HCT116 (cell line): ENCODE measurements at regions not wholly inside any gene's neighbourhood (a gene's known extent, or its start where the extent isn't known, plus 50 kb on each side); places are given as distances from the start of the nearest gene placed in this dataset.

ENCODE experiments used
- ATAC-seq: fragments of 200-7000 bp; cut with Tn5 transposase; 2 replicates; pipeline ENCODE4 v1.9.1; 2020; ENCODE audit warnings: mild to moderate bottlenecking, moderate library complexity
- BruUV-seq: library from RNA; stranded (reverse); fragments of 400-500 nt; replicated peaks from 2 replicates; lab custom pipeline; 2021; lab: Mats Ljungman, UMichigan
- CTCF ChIA-PET: fragments of 300-600 bp; sonication (Branson Sonifier 250); formaldehyde crosslinking; loops from one replicate; lab custom pipeline; 2021; ENCODE audit warnings: antibody characterized with exemption; lab: Charles Lee
- POLR2A ChIA-PET: fragments of 300-600, 350-600 bp; sonication (Branson Sonifier 250); formaldehyde crosslinking; loops from one replicate; lab custom pipeline; 2021; ENCODE audit warnings: antibody characterized with exemption; lab: Charles Lee
- RAD21 ChIA-PET, 2 experiments: fragments of 300-600 bp; sonication (Branson Sonifier 250); formaldehyde crosslinking; loops; one replicate each; lab custom pipeline; 2023; ENCODE audit warnings: low total read pairs in 2 of 2; ENCODE audit not compliant: uncharacterized antibody in 2 of 2, unreplicated experiment in 2 of 2, low non-redundant PET in 1 of 2; lab: Charles Lee
- DNase-seq: peaks from one replicate; pipeline ENCODE4 v3.0.0-alpha.2; 2010; ENCODE audit warnings: low read depth, low spot score
- H2AFZ ChIP-seq: fragments of 200-600 bp; shearing (Covaris generic), sonication (generic); 2 replicates; pipeline ENCODE4 v1.6.1; 2017; ENCODE audit warnings: low read depth, mixed run types, mixed read lengths, antibody characterized with exemption, low read length; ENCODE audit not compliant: poor library complexity, severe bottlenecking
- H3K27ac ChIP-seq: 2 replicates; pipeline ENCODE4 v1.5.1; 2012; ENCODE audit warnings: low read depth, low read length
- H3K27me3 ChIP-seq: fragments of 200-600 bp; sonication (generic); 2 replicates; pipeline ENCODE4 v1.6.1; 2016; ENCODE audit warnings: mixed run types, low read length, mixed read lengths; ENCODE audit not compliant: insufficient read depth
- H3K36me3 ChIP-seq, 2 experiments: fragments of 200-500 bp in 1 of 2; fragments of 200-600 bp in 1 of 2; sonication (Bioruptor generic) in 1 of 2; sonication (generic) in 1 of 2; 2 replicates each; pipeline versions ENCODE4 v1.5.1 to v1.6.1; 2014 to 2016; ENCODE audit warnings: low read length in 2 of 2, inconsistent platforms in 1 of 2, mixed read lengths in 1 of 2, mixed run types in 1 of 2; ENCODE audit not compliant: insufficient read depth in 2 of 2, control insufficient read depth in 1 of 2
- H3K4me1 ChIP-seq, 2 experiments: fragments of 200-600 bp in 1 of 2; sonication (generic) in 1 of 2; 2 replicates each; pipeline versions ENCODE4 v1.5.1 to v1.6.1; 2012 to 2017; ENCODE audit warnings: low read length in 2 of 2, inconsistent platforms in 1 of 2, mild to moderate bottlenecking in 1 of 2, mixed read lengths in 1 of 2, mixed run types in 1 of 2, moderate library complexity in 1 of 2; ENCODE audit not compliant: insufficient read depth in 2 of 2, control insufficient read depth in 1 of 2
- H3K4me2 ChIP-seq: fragments of 200-600 bp; sonication (generic); 2 replicates; pipeline ENCODE4 v1.6.1; 2017; ENCODE audit warnings: mixed run types, low read length, mixed read lengths
- H3K4me3 ChIP-seq, 2 experiments: fragments of 200-600 bp in 1 of 2; sonication (generic) in 1 of 2; replicated peaks in 1 of 2; 2 replicates each; pipeline ENCODE4 v1.5.1; 2011 to 2016; ENCODE audit warnings: low read length in 2 of 2, control low read depth in 1 of 2, low read depth in 1 of 2, mild to moderate bottlenecking in 1 of 2, mixed read lengths in 1 of 2, mixed run types in 1 of 2
- H3K79me2 ChIP-seq: fragments of 200-600 bp; sonication (generic); 2 replicates; pipeline ENCODE4 v1.6.1; 2017; ENCODE audit warnings: mild to moderate bottlenecking, mixed run types, low read length, moderate library complexity, mixed read lengths; ENCODE audit not compliant: insufficient read depth
- H3K9ac ChIP-seq: fragments of 200-600 bp; sonication (generic); 2 replicates; pipeline ENCODE4 v1.6.1; 2016; ENCODE audit warnings: low read length, mixed read lengths
- H3K9me2 ChIP-seq: fragments of 200-600 bp; sonication (generic), shearing (Covaris generic); 2 replicates; pipeline ENCODE4 v1.6.1; 2017; ENCODE audit warnings: mixed run types, mild to moderate bottlenecking, moderate library complexity; ENCODE audit not compliant: insufficient read depth
- H3K9me3 ChIP-seq, 2 experiments: fragments of 200-500 bp in 1 of 2; fragments of 200-600 bp in 1 of 2; sonication (Bioruptor generic) in 1 of 2; sonication (generic) in 1 of 2; 2 replicates each; pipeline ENCODE4 v1.6.1; 2014 to 2017; ENCODE audit warnings: low read length in 2 of 2, mixed read lengths in 2 of 2, inconsistent platforms in 1 of 2, low read depth in 1 of 2, mild to moderate bottlenecking in 1 of 2, mixed run types in 1 of 2, moderate library complexity in 1 of 2; ENCODE audit not compliant: control insufficient read depth in 1 of 2, insufficient read depth in 1 of 2
- H4K20me1 ChIP-seq: fragments of 200-600 bp; sonication (generic), shearing (Covaris generic); 2 replicates; pipeline ENCODE4 v1.6.1; 2017; ENCODE audit warnings: mixed run types, mild to moderate bottlenecking, moderate library complexity; ENCODE audit not compliant: insufficient read depth
- CBX3 ChIP-seq: IDR thresholded peaks from 2 replicates; pipeline ENCODE4 v1.6.1; 2012; ENCODE audit warnings: low read depth
- CEBPB ChIP-seq: IDR thresholded peaks from 2 replicates; pipeline ENCODE4 v1.6.1; 2012; ENCODE audit warnings: low read depth
- EGR1 ChIP-seq: IDR thresholded peaks from 2 replicates; pipeline ENCODE4 v1.6.1; 2012; ENCODE audit warnings: low read depth
- EZH2 ChIP-seq: fragments of 200-600 bp; sonication (generic); IDR thresholded peaks from 2 replicates; pipeline ENCODE4 v1.6.1; 2017; ENCODE audit warnings: antibody characterized with exemption, mixed run types
- EZH2phosphoT487 ChIP-seq: fragments of 200-600 bp; IDR thresholded peaks from 2 replicates; pipeline ENCODE4 v1.6.1; 2018; ENCODE audit warnings: antibody characterized with exemption, borderline replicate concordance
- FOSL1 ChIP-seq: IDR thresholded peaks from 2 replicates; pipeline ENCODE4 v1.6.1; 2012; ENCODE audit warnings: low read depth
- JUND ChIP-seq: IDR thresholded peaks from 2 replicates; pipeline ENCODE4 v1.6.1; 2012
- SP1 ChIP-seq: IDR thresholded peaks from 2 replicates; pipeline ENCODE4 v1.6.1; 2012; ENCODE audit warnings: low read depth
- SRF ChIP-seq: IDR thresholded peaks from 2 replicates; pipeline ENCODE4 v1.6.1; 2012; ENCODE audit warnings: low read depth
- TCF7L2 ChIP-seq: IDR thresholded peaks from 2 replicates; pipeline ENCODE4 v1.7.0; 2011; ENCODE audit warnings: borderline replicate concordance, inconsistent platforms; ENCODE audit not compliant: insufficient read depth, insufficient read length; ENCODE audit errors: extremely low read depth
- YY1 ChIP-seq: IDR thresholded peaks from 2 replicates; pipeline ENCODE4 v1.6.1; 2011; ENCODE audit warnings: low read length, low read depth, moderate library complexity, mild to moderate bottlenecking; ENCODE audit not compliant: insufficient replicate concordance; ENCODE audit errors: extremely low read depth
- ZFX ChIP-seq: fragments of 450-650 bp; IDR thresholded peaks from 2 replicates; pipeline ENCODE4 v1.6.1; 2017
- intact Hi-C: fragments of 100-400 bp; cut with micrococcal nuclease; formaldehyde crosslinking; loops from 2 replicates; pipeline ENCODE4 v1.10.0; 2022
- TF ChIP-seq, protein P1 (sequence below): IDR thresholded peaks from 2 replicates; pipeline ENCODE4 v1.6.1; 2012; ENCODE audit warnings: low read depth
- TF ChIP-seq, protein P2 (sequence below), 3 experiments: fragments of 200-600 bp in 1 of 3; sonication (generic) in 1 of 3; IDR thresholded peaks in 2 of 3; conservative IDR thresholded peaks in 1 of 3; 2 replicates each; pipeline ENCODE4 v1.5.1; 2012 to 2017; ENCODE audit warnings: low read depth in 2 of 3, low read length in 2 of 3, antibody characterized with exemption in 1 of 3, borderline replicate concordance in 1 of 3, control low read depth in 1 of 3, mild to moderate bottlenecking in 1 of 3, mixed read lengths in 1 of 3, mixed run types in 1 of 3, moderate library complexity in 1 of 3; ENCODE audit not compliant: insufficient read depth in 1 of 3

DNA sequence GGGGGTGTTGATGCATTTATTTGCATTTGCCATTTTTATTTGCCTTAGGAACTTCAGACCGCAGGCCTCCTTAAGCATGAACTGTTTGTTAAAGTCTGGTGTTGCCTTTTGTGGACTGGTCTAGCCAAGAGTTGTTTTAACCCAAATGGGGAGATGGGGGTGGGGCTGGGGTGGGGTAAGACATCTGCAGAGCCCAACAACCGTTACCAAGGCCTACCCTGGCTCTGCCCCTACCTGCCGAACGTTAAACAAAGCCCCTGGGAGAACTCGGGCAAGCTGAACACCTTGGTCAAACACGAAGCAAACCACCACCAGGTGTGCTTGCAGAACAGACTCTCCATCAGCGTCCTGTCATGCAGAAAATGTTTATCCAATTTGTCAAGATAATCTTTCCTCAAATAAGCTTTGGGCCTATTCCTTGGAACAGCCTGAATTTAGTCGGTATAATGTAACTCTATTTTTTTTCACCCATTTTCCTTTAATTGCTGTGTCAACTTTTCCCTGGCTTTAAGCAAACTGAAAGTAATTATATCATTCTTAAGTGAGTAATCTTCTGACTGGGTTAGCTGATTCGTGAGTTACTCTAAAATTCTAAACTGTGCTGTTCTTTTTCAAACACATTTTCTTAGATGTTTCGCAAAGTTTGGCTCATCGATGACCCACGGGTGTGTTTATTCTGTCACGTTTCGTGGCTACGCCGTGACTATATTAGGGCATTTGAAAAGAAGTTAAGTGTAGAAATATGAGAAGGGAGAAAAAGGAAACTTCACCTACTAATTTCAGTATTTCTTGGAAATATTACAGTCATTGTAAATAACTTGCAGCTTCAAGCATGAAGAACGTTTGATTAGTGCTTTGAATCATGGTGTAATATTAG lies 127.6 kb downstream of the SOX2 start:
- intact Hi-C loops, result no loop called here
- H3K9ac ChIP-seq, result no peak overlapping the region
- ChIA-PET CTCF (no interaction called here), POLR2A (no interaction called here), RAD21 (no interaction called here)
- no peaks in the 10 kb centered on the region for H3K4me1 ChIP-seq
- no peak overlapping the region for H2AFZ ChIP-seq
- H3K27ac ChIP-seq, result no peak overlapping the region
- H3K9me3 ChIP-seq, result no peaks in the 10 kb centered on the region
- H3K27me3 ChIP-seq, result no peaks in the 10 kb centered on the region
- H3K79me2 ChIP-seq, result no peaks in the 10 kb centered on the region
- BruUV-seq, result no TSS peak
- H4K20me1 ChIP-seq, result no peaks in the 10 kb centered on the region
- H3K9me2 ChIP-seq, result no peaks in the 10 kb centered on the region
- TF ChIP-seq, protein P1, sequence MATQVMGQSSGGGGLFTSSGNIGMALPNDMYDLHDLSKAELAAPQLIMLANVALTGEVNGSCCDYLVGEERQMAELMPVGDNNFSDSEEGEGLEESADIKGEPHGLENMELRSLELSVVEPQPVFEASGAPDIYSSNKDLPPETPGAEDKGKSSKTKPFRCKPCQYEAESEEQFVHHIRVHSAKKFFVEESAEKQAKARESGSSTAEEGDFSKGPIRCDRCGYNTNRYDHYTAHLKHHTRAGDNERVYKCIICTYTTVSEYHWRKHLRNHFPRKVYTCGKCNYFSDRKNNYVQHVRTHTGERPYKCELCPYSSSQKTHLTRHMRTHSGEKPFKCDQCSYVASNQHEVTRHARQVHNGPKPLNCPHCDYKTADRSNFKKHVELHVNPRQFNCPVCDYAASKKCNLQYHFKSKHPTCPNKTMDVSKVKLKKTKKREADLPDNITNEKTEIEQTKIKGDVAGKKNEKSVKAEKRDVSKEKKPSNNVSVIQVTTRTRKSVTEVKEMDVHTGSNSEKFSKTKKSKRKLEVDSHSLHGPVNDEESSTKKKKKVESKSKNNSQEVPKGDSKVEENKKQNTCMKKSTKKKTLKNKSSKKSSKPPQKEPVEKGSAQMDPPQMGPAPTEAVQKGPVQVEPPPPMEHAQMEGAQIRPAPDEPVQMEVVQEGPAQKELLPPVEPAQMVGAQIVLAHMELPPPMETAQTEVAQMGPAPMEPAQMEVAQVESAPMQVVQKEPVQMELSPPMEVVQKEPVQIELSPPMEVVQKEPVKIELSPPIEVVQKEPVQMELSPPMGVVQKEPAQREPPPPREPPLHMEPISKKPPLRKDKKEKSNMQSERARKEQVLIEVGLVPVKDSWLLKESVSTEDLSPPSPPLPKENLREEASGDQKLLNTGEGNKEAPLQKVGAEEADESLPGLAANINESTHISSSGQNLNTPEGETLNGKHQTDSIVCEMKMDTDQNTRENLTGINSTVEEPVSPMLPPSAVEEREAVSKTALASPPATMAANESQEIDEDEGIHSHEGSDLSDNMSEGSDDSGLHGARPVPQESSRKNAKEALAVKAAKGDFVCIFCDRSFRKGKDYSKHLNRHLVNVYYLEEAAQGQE, result no peak
- DNase-seq, result no peak
- H3K36me3 ChIP-seq, result no peaks in the 10 kb centered on the region
- no peak for ATAC-seq
- H3K4me2 ChIP-seq, result no peak overlapping the region
- H3K4me3 ChIP-seq, result no peak overlapping the region

DNA sequence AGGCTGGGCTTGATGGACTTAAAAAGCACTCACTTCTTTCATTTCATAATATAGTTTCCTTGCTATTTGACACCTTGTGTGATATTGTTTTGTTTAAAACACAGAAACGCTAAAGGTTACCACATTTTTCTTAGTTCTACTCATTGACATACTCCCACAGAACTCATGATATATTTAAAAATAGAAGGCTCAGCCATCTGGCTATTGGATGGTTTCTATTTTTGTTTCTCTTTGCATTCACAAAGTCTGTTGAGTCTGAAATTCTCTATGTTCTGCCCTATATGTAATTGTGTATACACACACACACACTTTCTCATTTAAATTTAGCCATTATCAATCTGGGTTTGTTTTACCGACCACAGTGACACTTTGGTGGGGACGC lies 128.2 kb downstream of the SOX2 start:
- ChIA-PET RAD21 (no interaction called here), POLR2A (no interaction called here), CTCF (no interaction called here)
- ATAC-seq (no peak), DNase-seq (no peak)
- Histone ChIP-seq H3K4me2 (no peak overlapping the region), H3K9me2 (no peaks in the 10 kb centered on the region), H3K9me3 (no peaks in the 10 kb centered on the region), H3K9ac (no peak overlapping the region), H3K36me3 (no peaks in the 10 kb centered on the region), H4K20me1 (no peaks in the 10 kb centered on the region), H3K4me1 (no peaks in the 10 kb centered on the region), H3K27ac (no peak overlapping the region), H3K4me3 (no peak overlapping the region), H2AFZ (no peak overlapping the region), H3K27me3 (no peaks in the 10 kb centered on the region), H3K79me2 (no peaks in the 10 kb centered on the region)
- intact Hi-C loops, result no loop called here
- no TSS peak for BruUV-seq
- TF ChIP-seq CEBPB (no peak), EZH2 (no peak), EGR1 (no peak), YY1 (no peak), EZH2phosphoT487 (no peak), CBX3 (no peak), JUND (no peak), SP1 (no peak), ZFX (no peak), SRF (no peak), FOSL1 (no peak), TCF7L2 (no peak)
- TF ChIP-seq, protein P2, sequence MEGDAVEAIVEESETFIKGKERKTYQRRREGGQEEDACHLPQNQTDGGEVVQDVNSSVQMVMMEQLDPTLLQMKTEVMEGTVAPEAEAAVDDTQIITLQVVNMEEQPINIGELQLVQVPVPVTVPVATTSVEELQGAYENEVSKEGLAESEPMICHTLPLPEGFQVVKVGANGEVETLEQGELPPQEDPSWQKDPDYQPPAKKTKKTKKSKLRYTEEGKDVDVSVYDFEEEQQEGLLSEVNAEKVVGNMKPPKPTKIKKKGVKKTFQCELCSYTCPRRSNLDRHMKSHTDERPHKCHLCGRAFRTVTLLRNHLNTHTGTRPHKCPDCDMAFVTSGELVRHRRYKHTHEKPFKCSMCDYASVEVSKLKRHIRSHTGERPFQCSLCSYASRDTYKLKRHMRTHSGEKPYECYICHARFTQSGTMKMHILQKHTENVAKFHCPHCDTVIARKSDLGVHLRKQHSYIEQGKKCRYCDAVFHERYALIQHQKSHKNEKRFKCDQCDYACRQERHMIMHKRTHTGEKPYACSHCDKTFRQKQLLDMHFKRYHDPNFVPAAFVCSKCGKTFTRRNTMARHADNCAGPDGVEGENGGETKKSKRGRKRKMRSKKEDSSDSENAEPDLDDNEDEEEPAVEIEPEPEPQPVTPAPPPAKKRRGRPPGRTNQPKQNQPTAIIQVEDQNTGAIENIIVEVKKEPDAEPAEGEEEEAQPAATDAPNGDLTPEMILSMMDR (IDR thresholded peaks at IDR 0.05 in 2 of 3, conservative IDR thresholded peaks at IDR 0.05 in 1 of 3; ENCODE audit: borderline replicate concordance in 1 of 3, insufficient read depth in 1 of 3, low read depth in 2 of 3, low read length in 2 of 3), result no peak
